ENCODE measurements at regions not wholly inside any gene's neighbourhood (a gene's known extent, or its start where the extent isn't known, plus 50 kb on each side); places are given as distances from the start of the nearest gene placed in this dataset.

DNA sequence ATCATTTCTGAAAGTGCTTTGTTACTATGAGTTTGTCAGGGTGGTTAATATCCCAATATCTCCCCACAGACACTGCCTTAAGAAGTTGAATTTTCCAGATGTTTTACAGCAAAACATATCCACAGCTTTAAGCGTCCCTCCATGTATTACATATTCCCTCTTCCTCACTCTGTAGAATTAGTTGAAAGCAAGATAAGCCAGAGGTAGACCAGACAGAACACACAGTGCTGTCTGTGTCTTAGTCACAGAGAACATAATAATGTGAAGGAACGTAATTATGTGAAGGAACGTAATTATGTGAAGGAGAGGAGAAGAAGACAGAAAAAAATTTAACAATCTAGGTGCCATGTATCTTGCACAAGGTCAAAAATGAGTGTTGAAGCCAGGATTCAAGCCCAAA is 81.9 kb upstream of the LRATD1 start:
- no peak for DNase-seq (ENCODE audit: low read depth, low spot score)
- POLR2A ChIA-PET, result no interaction called here
- no peaks in the 10 kb centered on the region for H3K9me3 ChIP-seq (replicated peaks; ENCODE audit: control insufficient read depth, insufficient read depth, low read length)
- H4K20me1 ChIP-seq (ENCODE audit: control insufficient read depth, insufficient read depth), result no peaks in the 10 kb centered on the region
- in situ Hi-C loops (cut with MboI), result no loop called here
- intact Hi-C loops (cut with micrococcal nuclease; ENCODE audit: unreplicated experiment), result no loop called here
- no peak for FAIRE-seq
- no TSS peak for BruUV-seq (replicated peaks)
- RAD21 ChIA-PET (ENCODE audit: unreplicated experiment), result no interaction called here
- no peak overlapping the region for H3K9ac ChIP-seq (ENCODE audit: control insufficient read depth, insufficient read depth, low read length)
- no peak overlapping the region for H2AFZ ChIP-seq (ENCODE audit: control insufficient read depth, low read depth, low read length)
- H3K36me3 ChIP-seq (ENCODE audit: control insufficient read depth in 2 of 2, insufficient read depth in 2 of 2, low read length in 1 of 2), result no peaks in the 10 kb centered on the region
- CTCF ChIA-PET, result interaction anchor here (0.6 kb wide), 1 partner anchor 9 kb away, joined by 3 read pairs; no protein-coding TSS in a partner anchor
- H3K27ac ChIP-seq (ENCODE audit: control insufficient read depth, insufficient read depth), result no peak overlapping the region
- TF ChIP-seq MEF2B (IDR thresholded peaks at IDR 0.05; ENCODE audit: partially characterized antibody, poor library complexity, severe bottlenecking) (no peak), CREB1 (IDR thresholded peaks at IDR 0.05; ENCODE audit: low read depth) (no peak), STAT1 (conservative IDR thresholded peaks at IDR 0.05) (no peak), CBX5 (IDR thresholded peaks at IDR 0.05; ENCODE audit: low read depth) (no peak), NR2C1 (IDR thresholded peaks at IDR 0.05) (no peak), CHD1 (IDR thresholded peaks at IDR 0.05; ENCODE audit: low read depth, low read length) (no peak), SRF (IDR thresholded peaks at IDR 0.05; ENCODE audit: low read depth in 2 of 2, low read length in 2 of 2) (no peak), HDAC6 (IDR thresholded peaks at IDR 0.05; ENCODE audit: unreplicated experiment) (no peak), ASH2L (IDR thresholded peaks at IDR 0.05; ENCODE audit: borderline replicate concordance, low read depth) (no peak), YY1 (IDR thresholded peaks at IDR 0.05; ENCODE audit: low read depth, low read length) (no peak), LARP7 (IDR thresholded peaks at IDR 0.05) (no peak)
- H3K4me1 ChIP-seq (ENCODE audit: control insufficient read depth, insufficient read depth, low read length), result no peaks in the 10 kb centered on the region
- WGBS (ENCODE audit: insufficient coverage, insufficient replicate concordance, low lambda C conversion rate, missing lambda C conversion rate), result 0% methylated on average over 3 of the region's 3 CpGs
- H3K79me2 ChIP-seq (ENCODE audit: control insufficient read depth, insufficient read depth, low read length), result no peaks in the 10 kb centered on the region
- H3K4me2 ChIP-seq (ENCODE audit: control insufficient read depth, insufficient read depth), result no peak overlapping the region
- SMC1A ChIA-PET (ENCODE audit: uncharacterized antibody, unreplicated experiment), result no interaction called here
- H3K27me3 ChIP-seq (replicated peaks in 1 of 2; ENCODE audit: control insufficient read depth in 2 of 2, insufficient read depth in 2 of 2, low read length in 1 of 2), result no peaks in the 10 kb centered on the region
- H3K4me3 ChIP-seq, result no peak overlapping the region
- ATAC-seq, result no peak

DNA sequence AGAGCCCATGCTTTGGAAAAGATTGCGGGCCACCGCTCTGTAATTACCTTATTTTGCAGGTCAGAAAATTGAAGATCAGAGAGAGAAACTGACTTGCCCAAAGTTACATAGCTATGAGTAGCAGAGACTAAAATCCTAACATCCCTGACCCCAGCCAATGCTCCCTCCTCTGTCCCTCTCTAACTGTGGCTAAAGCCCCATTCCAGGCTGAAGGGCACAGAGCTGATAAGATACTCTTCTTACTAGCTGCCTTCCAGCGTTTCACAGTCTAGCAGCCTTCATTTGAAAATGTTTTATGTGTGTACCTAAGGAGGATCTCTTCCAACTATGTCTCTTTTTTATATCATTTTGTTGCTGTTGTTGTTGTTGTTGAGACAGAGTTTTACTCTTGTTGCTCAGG is 81.4 kb upstream of the LRATD1 start:
- TF ChIP-seq ESRRA (IDR thresholded peaks at IDR 0.05; ENCODE audit: low read length), result no peak
- no peak for TF ChIP-seq PBX3 (IDR thresholded peaks at IDR 0.05; ENCODE audit: insufficient replicate concordance, low read depth, low read length)
- TF ChIP-seq MEF2B (IDR thresholded peaks at IDR 0.05; ENCODE audit: partially characterized antibody, poor library complexity, severe bottlenecking), result no peak
- no peak for TF ChIP-seq TBL1XR1 (IDR thresholded peaks at IDR 0.05; ENCODE audit: low read depth, low read length)
- TF ChIP-seq EP300 (IDR thresholded peaks at IDR 0.05; ENCODE audit: borderline replicate concordance in 1 of 2, control insufficient read depth in 1 of 2, low read depth in 2 of 2, low read length in 2 of 2), result no peak
- no peak for TF ChIP-seq IKZF1 (conservative IDR thresholded peaks at IDR 0.05)
- no peak for TF ChIP-seq RBBP5 (conservative IDR thresholded peaks at IDR 0.05)
- no peak for TF ChIP-seq FOXK2 (IDR thresholded peaks at IDR 0.05)
- TF ChIP-seq FOXM1 (IDR thresholded peaks at IDR 0.05; ENCODE audit: low read depth, low read length), result no peak
- no peak for TF ChIP-seq CBX3 (IDR thresholded peaks at IDR 0.05; ENCODE audit: borderline replicate concordance, low read depth)
- TF ChIP-seq CEBPB (IDR thresholded peaks at IDR 0.05; ENCODE audit: borderline replicate concordance in 1 of 2, low read depth in 2 of 2, low read length in 2 of 2), result no peak
- no peak for TF ChIP-seq HDAC2 (IDR thresholded peaks at IDR 0.05)
- Histone ChIP-seq H3K4me3 (no peak overlapping the region), H3K4me2 (ENCODE audit: control insufficient read depth, insufficient read depth) (no peak overlapping the region), H3K79me2 (ENCODE audit: control insufficient read depth, insufficient read depth, low read length) (no peaks in the 10 kb centered on the region), H3K36me3 (ENCODE audit: control insufficient read depth in 2 of 2, insufficient read depth in 2 of 2, low read length in 1 of 2) (no peaks in the 10 kb centered on the region), H3K27ac (ENCODE audit: control insufficient read depth, insufficient read depth) (no peak overlapping the region), H3K27me3 (replicated peaks in 1 of 2; ENCODE audit: control insufficient read depth in 2 of 2, insufficient read depth in 2 of 2, low read length in 1 of 2) (no peaks in the 10 kb centered on the region), H2AFZ (ENCODE audit: control insufficient read depth, low read depth, low read length) (no peak overlapping the region), H4K20me1 (ENCODE audit: control insufficient read depth, insufficient read depth) (no peaks in the 10 kb centered on the region), H3K4me1 (ENCODE audit: control insufficient read depth, insufficient read depth, low read length) (no peaks in the 10 kb centered on the region), H3K9me3 (replicated peaks; ENCODE audit: control insufficient read depth, insufficient read depth, low read length) (no peaks in the 10 kb centered on the region), H3K9ac (ENCODE audit: control insufficient read depth, insufficient read depth, low read length) (no peak overlapping the region)
- ChIA-PET RAD21 (ENCODE audit: unreplicated experiment) (no interaction called here), POLR2A (no interaction called here), SMC1A (ENCODE audit: uncharacterized antibody, unreplicated experiment) (no interaction called here), CTCF (interaction anchor here (0.6 kb wide), 1 partner anchor 8 kb away, joined by 3 read pairs; no protein-coding TSS in a partner anchor)
- in situ Hi-C loops (cut with MboI), result no loop called here
- intact Hi-C loops (cut with micrococcal nuclease; ENCODE audit: unreplicated experiment), result no loop called here
- ATAC-seq (no peak), FAIRE-seq (no peak), DNase-seq (ENCODE audit: low read depth, low spot score) (no peak)
- 64% methylated on average over 3 of the region's 3 CpGs for WGBS (ENCODE audit: insufficient coverage, insufficient replicate concordance, low lambda C conversion rate, missing lambda C conversion rate)
- BruUV-seq (replicated peaks), result no TSS peak
